ENCODE measurements at regions not wholly inside any gene's neighbourhood (a gene's known extent, or its start where the extent isn't known, plus 50 kb on each side); places are given as distances from the start of the nearest gene placed in this dataset.

DNA sequence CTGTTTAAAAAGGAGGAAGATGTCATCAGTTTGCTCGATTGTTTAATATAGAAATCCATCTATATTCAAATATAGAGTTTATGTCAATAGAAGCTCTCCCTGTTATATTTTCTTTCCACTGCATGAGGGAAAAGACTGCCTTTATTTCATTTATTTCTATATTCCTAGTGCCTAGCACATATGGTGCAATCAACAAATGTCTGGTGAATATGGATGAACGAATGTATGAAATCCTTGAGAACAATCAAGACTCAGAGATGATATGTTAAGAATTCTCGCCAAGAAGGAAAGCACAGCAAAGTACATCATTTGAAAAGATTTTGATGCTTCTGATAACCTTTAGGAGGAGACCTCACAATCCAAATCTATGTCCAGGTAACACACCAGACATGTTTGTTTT, 296.0 kb upstream of the LMO3 start:
- TF ChIP-seq CTCF (IDR thresholded peaks at IDR 0.05 in 4 of 5, conservative IDR thresholded peaks at IDR 0.05 in 1 of 5) (no peak), POLR2A (IDR thresholded peaks at IDR 0.05) (no peak)
